Spinal cord (tissue), 9 donors: ENCODE measurements at regions not wholly inside any gene's neighbourhood (a gene's known extent, or its start where the extent isn't known, plus 50 kb on each side); places are given as distances from the start of the nearest gene placed in this dataset.
"Not testable (repeated sequence)": the region's sequence is repeated elsewhere in the genome, so short reads cannot be mapped to it uniquely, and the experiment has no call there.

ENCODE experiments used
- DNase-seq, 6 donors: peaks; one replicate each; pipeline versions ENCODE4 v3.0.0 to v3.0.0-alpha.2; 2013 to 2015; ENCODE audit warnings: low spot score in 6 of 6, low read depth in 4 of 6
- H3K27ac ChIP-seq: one replicate; pipeline ENCODE4 v1.5.1; 2013; ENCODE audit warnings: low read depth, low read length, control low read depth
- H3K27me3 ChIP-seq: one replicate; pipeline ENCODE4 v1.6.1; 2013; ENCODE audit warnings: low read length; ENCODE audit not compliant: control insufficient read depth, insufficient read depth
- H3K36me3 ChIP-seq: one replicate; pipeline ENCODE4 v1.6.1; 2013; ENCODE audit warnings: low read length; ENCODE audit not compliant: control insufficient read depth, insufficient read depth
- H3K4me1 ChIP-seq: one replicate; pipeline ENCODE4 v1.6.1; 2013; ENCODE audit warnings: low read length; ENCODE audit not compliant: control insufficient read depth, insufficient read depth
- H3K4me3 ChIP-seq: one replicate; pipeline ENCODE4 v1.5.1; 2013; ENCODE audit warnings: low read depth, low read length, control low read depth
- H3K9me3 ChIP-seq: one replicate; pipeline ENCODE4 v1.6.1; 2013; ENCODE audit warnings: low read length; ENCODE audit not compliant: control insufficient read depth, insufficient read depth
- WGBS: methylation state at CpG from one replicate; pipeline ENCODE4 v1.1.5; 2013; ENCODE audit warnings: missing lambda C conversion rate; ENCODE audit not compliant: insufficient coverage; 5-methylcytosine and 5-hydroxymethylcytosine counted together
- donor health status: healthy.

- no CpG with 5 or more reads among the region's 2 CpGs for WGBS
- Histone ChIP-seq H3K27me3 (no peaks in the 10 kb centered on the region), H3K4me3 (no peak overlapping the region), H3K4me1 (no peaks in the 10 kb centered on the region), H3K9me3 (no peaks in the 10 kb centered on the region), H3K27ac (no peak overlapping the region), H3K36me3 (no peaks in the 10 kb centered on the region)
- DNase-seq: no peak
Measured at GRCh38 chr16:64090327-64090726, 1031.5 kb downstream of the CDH11 start.

GRCh38 chr16:64089697-64090096, 1032.2 kb downstream of the CDH11 start:
- Histone ChIP-seq H3K36me3 (no peaks in the 10 kb centered on the region), H3K9me3 (no peaks in the 10 kb centered on the region), H3K4me1 (no peaks in the 10 kb centered on the region), H3K4me3 (no peak overlapping the region), H3K27ac (no peak overlapping the region), H3K27me3 (no peaks in the 10 kb centered on the region)
- DNase-seq: peak in 2 of 6 donors; percentile 43 to 57

- WGBS: 86% methylated on average over 4 of the region's 5 CpGs
- Histone ChIP-seq H3K36me3 (no peaks in the 10 kb centered on the region), H3K27ac (no peak overlapping the region), H3K4me1 (no peaks in the 10 kb centered on the region), H3K9me3 (no peaks in the 10 kb centered on the region), H3K27me3 (no peaks in the 10 kb centered on the region), H3K4me3 (no peak overlapping the region)
- no peak for DNase-seq
Measured at GRCh38 chr16:64088838-64089237, 1033.0 kb downstream of the CDH11 start.

- Histone ChIP-seq H3K4me1 (no peaks in the 10 kb centered on the region), H3K27me3 (no peaks in the 10 kb centered on the region), H3K36me3 (no peaks in the 10 kb centered on the region), H3K9me3 (no peaks in the 10 kb centered on the region), H3K4me3 (no peak overlapping the region), H3K27ac (no peak overlapping the region)
- WGBS: no CpG with 5 or more reads among the region's 4 CpGs
- DNase-seq: peak in 3 of 6 donors; percentile 5 to 66 (median 49)
Measured at GRCh38 chr16:64085296-64085695, 1036.6 kb downstream of the CDH11 start.

GRCh38 chr16:64084706-64085105, 1037.2 kb downstream of the CDH11 start:
- H3K4me3 ChIP-seq: no peak overlapping the region
- H3K27me3 ChIP-seq: no peaks in the 10 kb centered on the region
- no peaks in the 10 kb centered on the region for H3K36me3 ChIP-seq
- H3K4me1 ChIP-seq: no peaks in the 10 kb centered on the region
- no CpG with 5 or more reads among the region's 3 CpGs for WGBS
- no peaks in the 10 kb centered on the region for H3K9me3 ChIP-seq
- peak in 2 of 6 donors; percentile 10 to 50 for DNase-seq
- no peak overlapping the region for H3K27ac ChIP-seq

GRCh38 chr16:64083428-64084129, 1038.3 kb downstream of the CDH11 start:
- no peak for DNase-seq
- 100% methylated on average over 3 of the region's 4 CpGs for WGBS
- Histone ChIP-seq H3K27ac (no peak overlapping the region), H3K36me3 (no peaks in the 10 kb centered on the region), H3K4me3 (no peak overlapping the region), H3K4me1 (no peaks in the 10 kb centered on the region), H3K9me3 (no peaks in the 10 kb centered on the region), H3K27me3 (no peaks in the 10 kb centered on the region)

- WGBS: 100% methylated on average over 1 of the region's 2 CpGs
Measured at GRCh38 chr16:64077242-64077641, 1044.6 kb downstream of the CDH11 start.

GRCh38 chr16:64074706-64075105, 1047.2 kb downstream of the CDH11 start:
- Histone ChIP-seq H3K27me3 (no peaks in the 10 kb centered on the region), H3K4me1 (no peaks in the 10 kb centered on the region), H3K9me3 (no peaks in the 10 kb centered on the region), H3K36me3 (no peaks in the 10 kb centered on the region), H3K4me3 (no peak overlapping the region), H3K27ac (no peak overlapping the region)
- peak in 1 of 6 donors; percentile 66 for DNase-seq
- 70% methylated on average over 2 of the region's 3 CpGs for WGBS

More at GRCh38 chr16:64077242-64077641, 1044.6 kb downstream of the CDH11 start:
- no peaks in the 10 kb centered on the region for H3K4me1 ChIP-seq
- H3K36me3 ChIP-seq: no peaks in the 10 kb centered on the region
- H3K9me3 ChIP-seq: no peaks in the 10 kb centered on the region
- no peak overlapping the region for H3K27ac ChIP-seq
- no peak overlapping the region for H3K4me3 ChIP-seq
- no peak for DNase-seq
- no peaks in the 10 kb centered on the region for H3K27me3 ChIP-seq

GRCh38 chr16:64072131-64072730, 1049.6 kb downstream of the CDH11 start:
- not testable (repeated sequence) for H3K27ac ChIP-seq, H3K36me3 ChIP-seq, H3K4me1 ChIP-seq, H3K9me3 ChIP-seq, H3K4me3 ChIP-seq, H3K27me3 ChIP-seq, DNase-seq
- over 99% methylated on average over 15 of the region's 34 CpGs for whole genome bisulfite sequencing

GRCh38 chr16:64065523-64065922, 1056.3 kb downstream of the CDH11 start:
- DNase-seq: no peak
- no peaks in the 10 kb centered on the region for H3K4me1 ChIP-seq
- no peak overlapping the region for H3K4me3 ChIP-seq
- no peak overlapping the region for H3K27ac ChIP-seq
- H3K36me3 ChIP-seq: no peaks in the 10 kb centered on the region
- no CpG with 5 or more reads among the region's 1 CpG for WGBS
- no peaks in the 10 kb centered on the region for H3K9me3 ChIP-seq
- H3K27me3 ChIP-seq: no peaks in the 10 kb centered on the region
